NCI-H2029 treated with DMSO at 0.1 percent for 48 hours (cell line): ENCODE measurements at regions not wholly inside any gene's neighbourhood (a gene's known extent, or its start where the extent isn't known, plus 50 kb on each side); places are given as distances from the start of the nearest gene placed in this dataset.

Experiments
- DNase-seq: peaks from one replicate; lab custom pipeline; 2025; lab: John Stamatoyannopoulos, UW

- no peak for DNase-seq
These were observed 271.8 kb downstream of the AEBP2 start for GRCh38 chr12:19710811-19711793.

- DNase-seq: no peak
These were observed 272.7 kb downstream of the AEBP2 start for GRCh38 chr12:19712041-19712440.

- DNase-seq: no peak
These were observed 279.1 kb downstream of the AEBP2 start for GRCh38 chr12:19718401-19718800.

GRCh38 chr12:19719672-19720071 is 280.4 kb downstream of the AEBP2 start:
- DNase-seq: no peak

GRCh38 chr12:19726122-19726521 is 286.8 kb downstream of the AEBP2 start:
- DNase-seq: no peak

GRCh38 chr12:19726592-19726991 is 287.3 kb downstream of the AEBP2 start:
- no peak for DNase-seq

GRCh38 chr12:19737019-19737418 is 297.7 kb downstream of the AEBP2 start:
- DNase-seq: no peak

GRCh38 chr12:19739195-19739776 is 300.0 kb downstream of the AEBP2 start:
- DNase-seq: peak; percentile 34

- DNase-seq: no peak
These were observed 301.3 kb downstream of the AEBP2 start for GRCh38 chr12:19740472-19741131.

GRCh38 chr12:19741132-19741489 is 301.8 kb downstream of the AEBP2 start:
- DNase-seq: no peak

GRCh38 chr12:19744705-19745218 is 305.5 kb downstream of the AEBP2 start:
- DNase-seq: peak; percentile 86

GRCh38 chr12:19746471-19746870 is 307.2 kb downstream of the AEBP2 start:
- DNase-seq: no peak

- DNase-seq: no peak
These were observed 310.7 kb downstream of the AEBP2 start for GRCh38 chr12:19749906-19750574.

GRCh38 chr12:19751078-19751477 is 311.8 kb downstream of the AEBP2 start:
- no peak for DNase-seq

GRCh38 chr12:19752712-19753111 is 313.4 kb downstream of the AEBP2 start:
- DNase-seq: no peak

GRCh38 chr12:19755136-19755535 is 315.8 kb downstream of the AEBP2 start:
- DNase-seq: no peak

GRCh38 chr12:19757317-19757877 is 318.1 kb downstream of the AEBP2 start:
- DNase-seq: peak; percentile 53

GRCh38 chr12:19759227-19759626 is 319.9 kb downstream of the AEBP2 start:
- no peak for DNase-seq

- DNase-seq: no peak
These were observed 321.3 kb downstream of the AEBP2 start for GRCh38 chr12:19760611-19761010.

- DNase-seq: no peak
These were observed 322.2 kb downstream of the AEBP2 start for GRCh38 chr12:19761463-19761862.

- no peak for DNase-seq
These were observed 324.2 kb downstream of the AEBP2 start for GRCh38 chr12:19763488-19763887.

- no peak for DNase-seq
These were observed 325.1 kb downstream of the AEBP2 start for GRCh38 chr12:19764408-19764807.
